KG1 (cell line): ENCODE measurements at regions not wholly inside any gene's neighbourhood (a gene's known extent, or its start where the extent isn't known, plus 50 kb on each side); places are given as distances from the start of the nearest gene placed in this dataset.

Source experiments
- DNase-seq: peaks from one replicate; lab custom pipeline; 2025; lab: John Stamatoyannopoulos, UW

GRCh38 chr9:1331546-1332038 lies 281.4 kb downstream of the DMRT2 start:
- no peak for DNase-seq

GRCh38 chr9:1332156-1332555 lies 282.0 kb downstream of the DMRT2 start:
- no peak for DNase-seq

GRCh38 chr9:1335174-1335573 lies 285.0 kb downstream of the DMRT2 start:
- no peak for DNase-seq

GRCh38 chr9:1337169-1337568 lies 287.0 kb downstream of the DMRT2 start:
- DNase-seq = no peak

- no peak for DNase-seq
Observed at GRCh38 chr9:1340390-1340789, 290.2 kb downstream of the DMRT2 start.

- no peak for DNase-seq
Observed at GRCh38 chr9:1353291-1353690, 303.1 kb downstream of the DMRT2 start.

- no peak for DNase-seq
Observed at GRCh38 chr9:1354086-1354485, 303.9 kb downstream of the DMRT2 start.

- no peak for DNase-seq
Observed at GRCh38 chr9:1354606-1355005, 304.4 kb downstream of the DMRT2 start.

- DNase-seq = no peak
Observed at GRCh38 chr9:1355656-1356055, 305.5 kb downstream of the DMRT2 start.

- no peak for DNase-seq
Observed at GRCh38 chr9:1362845-1363244, 312.7 kb downstream of the DMRT2 start.

GRCh38 chr9:1366276-1366675 lies 316.1 kb downstream of the DMRT2 start:
- no peak for DNase-seq

GRCh38 chr9:1369297-1369696 lies 319.1 kb downstream of the DMRT2 start:
- DNase-seq = no peak

- DNase-seq = no peak
Observed at GRCh38 chr9:1373445-1373844, 323.3 kb downstream of the DMRT2 start.

- DNase-seq = no peak
Observed at GRCh38 chr9:1383899-1384455, 333.8 kb downstream of the DMRT2 start.

- no peak for DNase-seq
Observed at GRCh38 chr9:1384816-1385215, 334.7 kb downstream of the DMRT2 start.

- DNase-seq = no peak
Observed at GRCh38 chr9:1386420-1386819, 336.3 kb downstream of the DMRT2 start.

GRCh38 chr9:1388216-1388615 lies 338.1 kb downstream of the DMRT2 start:
- no peak for DNase-seq

GRCh38 chr9:1400983-1401382 lies 350.8 kb downstream of the DMRT2 start:
- DNase-seq = no peak

- no peak for DNase-seq
Observed at GRCh38 chr9:1404940-1405339, 354.8 kb downstream of the DMRT2 start.

- DNase-seq = no peak
Observed at GRCh38 chr9:1411826-1412225, 361.7 kb downstream of the DMRT2 start.

GRCh38 chr9:1414711-1415131 lies 364.6 kb downstream of the DMRT2 start:
- DNase-seq = no peak

GRCh38 chr9:1415146-1415545 lies 365.0 kb downstream of the DMRT2 start:
- no peak for DNase-seq

GRCh38 chr9:1416261-1416660 lies 366.1 kb downstream of the DMRT2 start:
- DNase-seq = no peak

- no peak for DNase-seq
Observed at GRCh38 chr9:1421436-1421835, 371.3 kb downstream of the DMRT2 start.

- DNase-seq = no peak
Observed at GRCh38 chr9:1427875-1428274, 377.7 kb downstream of the DMRT2 start.
